HL-60 (cell line): ENCODE measurements at regions not wholly inside any gene's neighbourhood (a gene's known extent, or its start where the extent isn't known, plus 50 kb on each side); places are given as distances from the start of the nearest gene placed in this dataset.

Experiments
- DNase-seq, 2 experiments: peaks; one replicate each; pipeline ENCODE4 v3.0.0-alpha.2; 2010 to 2020; ENCODE audit warnings: low read depth in 1 of 2, low spot score in 1 of 2
- H3K27ac ChIP-seq: fragments of 250-450 bp; sonication (Bioruptor Pico); replicated peaks from 2 replicates; pipeline ENCODE4 v1.5.1; 2020; ENCODE audit warnings: mild to moderate bottlenecking, moderate library complexity
- H3K27me3 ChIP-seq: fragments of 250-450 bp; sonication (Bioruptor Pico); 2 replicates; pipeline ENCODE4 v1.5.1; 2021; ENCODE audit warnings: mild to moderate bottlenecking, moderate library complexity; ENCODE audit not compliant: insufficient read depth, poor library complexity, severe bottlenecking
- H3K4me3 ChIP-seq: replicated peaks from 2 replicates; pipeline ENCODE4 v1.5.1; 2011; ENCODE audit warnings: mild to moderate bottlenecking, control low read depth, low read length; ENCODE audit not compliant: insufficient read depth
- CTCF ChIP-seq: IDR thresholded peaks from one replicate; pipeline ENCODE4 v1.5.1; 2011; ENCODE audit warnings: low read length, control low read depth, inconsistent platforms; ENCODE audit not compliant: insufficient read depth
- GABPA ChIP-seq: IDR thresholded peaks from 2 replicates; pipeline ENCODE4 v1.6.1; 2012; ENCODE audit warnings: low read depth
- POLR2AphosphoS5 ChIP-seq: IDR thresholded peaks from 2 replicates; pipeline ENCODE4 v1.6.1; 2012; ENCODE audit warnings: low read depth
- SPI1 ChIP-seq: IDR thresholded peaks from 2 replicates; pipeline ENCODE4 v1.6.1; 2012; ENCODE audit warnings: low read depth, mild to moderate bottlenecking, borderline replicate concordance
- TF ChIP-seq, protein P1 (sequence below): IDR thresholded peaks from 2 replicates; pipeline ENCODE4 v1.6.1; 2012; ENCODE audit warnings: low read depth; ENCODE audit not compliant: insufficient replicate concordance

GRCh38 chr9:107219486-107220077, 63.5 kb upstream of the RAD23B start:
- no peak overlapping the region for H3K27ac ChIP-seq
- no peaks in the 10 kb centered on the region for H3K27me3 ChIP-seq
- H3K4me3 ChIP-seq: no peak overlapping the region
- TF ChIP-seq GABPA: no peak
- TF ChIP-seq POLR2AphosphoS5: no peak
- DNase-seq: no peak

- Histone ChIP-seq H3K27ac (no peak overlapping the region), H3K27me3 (no peaks in the 10 kb centered on the region), H3K4me3 (no peak overlapping the region)
- TF ChIP-seq POLR2AphosphoS5: no peak
- no peak for TF ChIP-seq CTCF
- TF ChIP-seq SPI1: no peak
- no peak for TF ChIP-seq GABPA
- DNase-seq: no peak
These were observed 61.8 kb upstream of the RAD23B start for GRCh38 chr9:107221321-107221720.

- H3K27ac ChIP-seq: no peak overlapping the region
- TF ChIP-seq GABPA (no peak), SPI1 (no peak), CTCF (no peak), POLR2AphosphoS5 (no peak)
- TF ChIP-seq, protein P1, sequence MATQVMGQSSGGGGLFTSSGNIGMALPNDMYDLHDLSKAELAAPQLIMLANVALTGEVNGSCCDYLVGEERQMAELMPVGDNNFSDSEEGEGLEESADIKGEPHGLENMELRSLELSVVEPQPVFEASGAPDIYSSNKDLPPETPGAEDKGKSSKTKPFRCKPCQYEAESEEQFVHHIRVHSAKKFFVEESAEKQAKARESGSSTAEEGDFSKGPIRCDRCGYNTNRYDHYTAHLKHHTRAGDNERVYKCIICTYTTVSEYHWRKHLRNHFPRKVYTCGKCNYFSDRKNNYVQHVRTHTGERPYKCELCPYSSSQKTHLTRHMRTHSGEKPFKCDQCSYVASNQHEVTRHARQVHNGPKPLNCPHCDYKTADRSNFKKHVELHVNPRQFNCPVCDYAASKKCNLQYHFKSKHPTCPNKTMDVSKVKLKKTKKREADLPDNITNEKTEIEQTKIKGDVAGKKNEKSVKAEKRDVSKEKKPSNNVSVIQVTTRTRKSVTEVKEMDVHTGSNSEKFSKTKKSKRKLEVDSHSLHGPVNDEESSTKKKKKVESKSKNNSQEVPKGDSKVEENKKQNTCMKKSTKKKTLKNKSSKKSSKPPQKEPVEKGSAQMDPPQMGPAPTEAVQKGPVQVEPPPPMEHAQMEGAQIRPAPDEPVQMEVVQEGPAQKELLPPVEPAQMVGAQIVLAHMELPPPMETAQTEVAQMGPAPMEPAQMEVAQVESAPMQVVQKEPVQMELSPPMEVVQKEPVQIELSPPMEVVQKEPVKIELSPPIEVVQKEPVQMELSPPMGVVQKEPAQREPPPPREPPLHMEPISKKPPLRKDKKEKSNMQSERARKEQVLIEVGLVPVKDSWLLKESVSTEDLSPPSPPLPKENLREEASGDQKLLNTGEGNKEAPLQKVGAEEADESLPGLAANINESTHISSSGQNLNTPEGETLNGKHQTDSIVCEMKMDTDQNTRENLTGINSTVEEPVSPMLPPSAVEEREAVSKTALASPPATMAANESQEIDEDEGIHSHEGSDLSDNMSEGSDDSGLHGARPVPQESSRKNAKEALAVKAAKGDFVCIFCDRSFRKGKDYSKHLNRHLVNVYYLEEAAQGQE: no peak
- H3K4me3 ChIP-seq: no peak overlapping the region
- no peak for DNase-seq
- H3K27me3 ChIP-seq: no peaks in the 10 kb centered on the region
These were observed 61.0 kb upstream of the RAD23B start for GRCh38 chr9:107222020-107222522.

DNA sequence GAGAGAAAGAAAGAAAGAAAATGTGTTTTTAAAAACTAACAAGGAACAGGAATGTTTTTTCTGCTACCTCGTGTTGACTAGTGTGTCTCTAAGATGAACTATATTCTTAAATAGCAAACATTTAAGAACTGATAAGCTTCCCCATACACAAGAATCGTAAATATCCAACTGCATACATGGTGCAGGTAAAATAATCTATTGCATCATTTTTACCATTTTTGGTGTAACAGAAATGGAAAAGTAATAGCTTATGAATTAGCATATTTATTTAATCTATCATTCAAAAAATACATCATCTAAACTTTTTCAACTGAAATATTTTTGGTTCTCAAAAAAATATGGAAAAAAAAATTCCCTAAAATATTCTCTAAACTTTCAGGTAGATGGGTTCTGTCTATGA, 59.7 kb upstream of the RAD23B start:
- DNase-seq: no peak
- H3K27ac ChIP-seq: no peak overlapping the region
- no peak for TF ChIP-seq SPI1
- no peak for TF ChIP-seq CTCF
- TF ChIP-seq GABPA: no peak
- TF ChIP-seq, protein P1: no peak
- TF ChIP-seq POLR2AphosphoS5: no peak

More for the DNA sequence above, 59.7 kb upstream of the RAD23B start:
- Histone ChIP-seq H3K27me3 (no peaks in the 10 kb centered on the region), H3K4me3 (no peak overlapping the region)
